ACC112 (cell line): ENCODE measurements at regions not wholly inside any gene's neighbourhood (a gene's known extent, or its start where the extent isn't known, plus 50 kb on each side); places are given as distances from the start of the nearest gene placed in this dataset.

ENCODE experiments used
- H2AFZ ChIP-seq: fragments of 200-600 bp; sonication (generic); one replicate; pipeline ENCODE4 v1.6.0; 2017; ENCODE audit warnings: antibody characterized with exemption, low read length; ENCODE audit not compliant: unreplicated experiment
- H3K27ac ChIP-seq: fragments of 200-600 bp; sonication (generic); 2 replicates; pipeline ENCODE4 v1.5.1; 2014; ENCODE audit warnings: low read depth, mild to moderate bottlenecking, antibody characterized with exemption, low read length, moderate library complexity
- H3K27me3 ChIP-seq: fragments of 200-600 bp; sonication (generic); 2 replicates; pipeline ENCODE4 v1.6.1; 2014; ENCODE audit warnings: mild to moderate bottlenecking, antibody characterized with exemption, low read length, moderate library complexity, mixed read lengths; ENCODE audit not compliant: insufficient read depth
- H3K36me3 ChIP-seq: fragments of 200-600 bp; sonication (generic); 2 replicates; pipeline ENCODE4 v1.6.1; 2016; ENCODE audit warnings: mild to moderate bottlenecking, antibody characterized with exemption, low read length, moderate library complexity, mixed read lengths; ENCODE audit not compliant: insufficient read depth
- H3K4me1 ChIP-seq: fragments of 200-600 bp; sonication (generic); one replicate; pipeline ENCODE4 v1.6.1; 2016; ENCODE audit warnings: low read length, mixed read lengths; ENCODE audit not compliant: insufficient read depth, unreplicated experiment, control insufficient read depth
- H3K4me3 ChIP-seq: fragments of 200-600 bp; sonication (generic); 2 replicates; pipeline ENCODE4 v1.5.1; 2014; ENCODE audit warnings: mild to moderate bottlenecking, low read depth, low read length
- H3K79me2 ChIP-seq: fragments of 200-600 bp; sonication (generic); one replicate; pipeline ENCODE4 v1.6.0; 2016; ENCODE audit warnings: low read length; ENCODE audit not compliant: control insufficient read depth, unreplicated experiment, insufficient read depth

DNA sequence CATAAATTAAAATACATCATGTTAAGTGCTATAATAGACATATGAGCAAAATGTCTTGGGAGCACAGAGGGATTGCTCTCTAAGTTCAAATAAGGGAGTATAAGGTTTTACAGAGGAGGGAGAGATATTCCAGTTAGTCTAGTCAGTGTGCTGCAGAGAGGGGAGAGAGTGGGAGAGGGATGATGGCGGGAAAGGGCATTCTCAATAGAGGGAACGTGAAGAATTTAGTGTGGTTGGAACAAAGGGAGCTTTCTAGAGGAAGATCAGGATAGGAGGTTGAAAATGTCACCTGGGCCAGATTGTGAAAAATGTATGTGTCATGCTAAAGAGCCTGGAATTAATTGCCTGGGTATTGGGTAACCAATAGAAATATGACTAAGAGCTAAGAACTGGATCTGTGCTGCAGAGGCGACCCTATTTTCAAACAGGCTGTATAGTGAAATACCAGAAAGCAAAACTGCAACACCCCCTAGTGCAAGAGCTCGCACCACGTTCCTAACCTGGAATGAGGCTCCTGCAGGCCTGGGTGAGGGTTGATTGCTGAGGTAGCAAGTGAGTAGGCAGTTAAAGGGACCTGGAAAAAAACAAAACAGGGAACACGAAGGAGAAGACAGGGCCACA is 791.8 kb upstream of the C9orf72 start:
- H2AFZ ChIP-seq = no peak overlapping the region
- H3K36me3 ChIP-seq = no peaks in the 10 kb centered on the region
- H3K27me3 ChIP-seq = no peaks in the 10 kb centered on the region
- no peak overlapping the region for H3K4me3 ChIP-seq
- H3K79me2 ChIP-seq = no peaks in the 10 kb centered on the region
- no peaks in the 10 kb centered on the region for H3K4me1 ChIP-seq
- no peak overlapping the region for H3K27ac ChIP-seq

DNA sequence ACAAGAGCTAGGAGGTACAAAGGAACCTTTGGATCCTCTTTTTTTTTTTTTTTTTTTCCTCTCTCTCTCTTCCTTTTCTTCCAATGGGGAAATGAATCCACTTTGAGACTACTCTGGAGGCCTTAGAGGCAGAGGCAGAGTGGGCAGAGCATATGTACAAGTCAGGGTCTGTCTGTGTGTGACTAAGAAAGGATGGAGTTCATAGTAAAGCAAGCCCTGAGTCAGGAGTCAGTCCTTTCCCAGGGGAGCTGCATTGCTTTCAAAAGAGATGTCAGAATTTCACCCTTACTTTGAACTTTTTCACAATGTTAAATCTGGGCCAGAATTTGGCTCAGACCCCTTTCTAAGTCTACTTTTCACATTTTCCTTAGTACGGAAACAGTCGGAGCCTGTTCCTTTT is 792.4 kb upstream of the C9orf72 start:
- Histone ChIP-seq H2AFZ (no peak overlapping the region), H3K27me3 (no peaks in the 10 kb centered on the region)

DNA sequence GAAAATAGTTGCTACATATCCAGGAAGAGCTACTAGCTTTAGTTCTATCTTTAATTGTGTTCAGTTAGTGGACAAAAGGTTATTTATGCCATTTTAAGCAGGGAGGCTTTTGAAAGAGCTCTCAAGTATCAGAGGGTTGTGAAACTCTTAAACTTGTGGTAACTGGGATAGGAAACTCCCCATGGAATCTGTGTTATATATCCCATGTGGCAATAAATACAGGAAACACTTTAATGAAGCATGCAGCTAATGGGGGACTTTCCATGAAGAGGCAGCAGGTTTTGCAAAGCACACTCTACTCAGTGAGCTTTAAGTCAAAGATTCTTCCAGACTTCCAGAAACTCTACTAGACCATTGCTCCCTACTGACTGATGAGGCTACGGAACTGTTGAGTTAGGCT is 805.0 kb upstream of the C9orf72 start:
- Histone ChIP-seq H3K4me3 (no peak overlapping the region), H2AFZ (no peak overlapping the region)

More for the DNA sequence above, 792.4 kb upstream of the C9orf72 start:
- no peaks in the 10 kb centered on the region for H3K79me2 ChIP-seq
- H3K36me3 ChIP-seq = no peaks in the 10 kb centered on the region
- H3K27ac ChIP-seq = no peak overlapping the region
- no peak overlapping the region for H3K4me3 ChIP-seq
- H3K4me1 ChIP-seq = no peaks in the 10 kb centered on the region

DNA sequence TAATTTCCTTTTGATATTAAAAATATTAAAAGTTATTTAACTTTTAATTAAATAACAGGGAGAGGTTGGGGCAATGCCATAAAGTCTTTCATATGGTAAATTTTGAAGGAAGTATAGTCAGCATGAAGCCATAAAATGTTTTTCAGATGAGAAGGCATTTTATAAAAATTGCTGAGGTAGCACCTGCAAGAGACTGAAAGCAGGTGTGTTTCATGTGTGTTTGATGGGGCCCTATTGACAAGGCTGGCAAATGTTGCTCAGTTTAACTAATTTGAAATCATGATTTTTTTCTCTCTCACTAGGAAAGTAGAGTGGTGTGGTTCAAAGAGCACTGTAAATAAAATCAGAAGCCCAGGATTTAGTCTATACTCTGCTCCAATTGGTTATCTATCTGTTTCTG is 805.8 kb upstream of the C9orf72 start:
- Histone ChIP-seq H3K27ac (no peak overlapping the region), H3K4me3 (no peak overlapping the region), H3K79me2 (no peaks in the 10 kb centered on the region), H3K36me3 (no peaks in the 10 kb centered on the region), H2AFZ (no peak overlapping the region), H3K27me3 (no peaks in the 10 kb centered on the region), H3K4me1 (no peaks in the 10 kb centered on the region)

More for the DNA sequence above, 805.0 kb upstream of the C9orf72 start:
- no peaks in the 10 kb centered on the region for H3K79me2 ChIP-seq
- no peaks in the 10 kb centered on the region for H3K27me3 ChIP-seq
- H3K36me3 ChIP-seq = no peaks in the 10 kb centered on the region
- no peak overlapping the region for H3K27ac ChIP-seq
- no peaks in the 10 kb centered on the region for H3K4me1 ChIP-seq

DNA sequence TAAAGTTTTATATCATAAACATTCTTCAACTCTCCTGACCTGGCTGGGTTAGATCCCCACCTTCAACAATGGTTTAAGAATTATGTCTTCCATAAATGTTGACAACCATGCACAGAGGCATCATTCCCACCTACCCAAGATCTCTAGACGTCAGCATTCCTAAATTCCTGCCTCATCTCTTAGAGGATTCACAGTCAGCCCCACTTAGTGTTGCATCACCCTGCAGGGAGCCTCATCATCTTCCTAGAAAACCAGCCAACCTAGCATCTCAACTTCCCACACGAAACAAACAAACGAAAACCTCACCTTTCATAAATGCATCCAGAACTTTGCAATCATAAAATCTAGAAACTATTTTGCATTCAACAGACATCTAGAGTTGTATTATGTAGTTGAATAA is 816.1 kb upstream of the C9orf72 start:
- Histone ChIP-seq H3K27me3 (no peaks in the 10 kb centered on the region), H3K4me1 (no peaks in the 10 kb centered on the region), H3K79me2 (no peaks in the 10 kb centered on the region), H2AFZ (no peak overlapping the region), H3K27ac (no peak overlapping the region), H3K36me3 (no peaks in the 10 kb centered on the region), H3K4me3 (no peak overlapping the region)

DNA sequence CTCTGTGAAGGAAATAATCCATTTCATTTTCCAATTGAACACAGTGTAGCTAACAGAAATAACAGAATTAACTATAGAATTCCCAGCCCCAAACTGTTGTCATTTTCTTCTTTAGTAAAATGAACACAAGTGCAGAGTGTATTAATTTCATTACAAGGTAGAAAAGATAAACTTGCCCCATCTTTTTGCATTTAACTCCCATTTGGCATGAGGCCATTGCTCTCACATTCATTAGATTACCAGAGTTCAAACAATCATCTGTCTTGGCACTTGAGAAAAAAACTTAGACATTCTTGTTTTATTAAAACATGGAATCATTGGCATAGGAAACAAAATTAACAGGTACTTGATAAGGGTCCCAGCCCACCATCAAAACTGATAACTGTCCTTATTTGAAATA is 821.5 kb upstream of the C9orf72 start:
- Histone ChIP-seq H3K79me2 (no peaks in the 10 kb centered on the region), H3K36me3 (no peaks in the 10 kb centered on the region), H3K27me3 (no peaks in the 10 kb centered on the region), H2AFZ (no peak overlapping the region), H3K27ac (no peak overlapping the region), H3K4me3 (no peak overlapping the region), H3K4me1 (no peaks in the 10 kb centered on the region)

DNA sequence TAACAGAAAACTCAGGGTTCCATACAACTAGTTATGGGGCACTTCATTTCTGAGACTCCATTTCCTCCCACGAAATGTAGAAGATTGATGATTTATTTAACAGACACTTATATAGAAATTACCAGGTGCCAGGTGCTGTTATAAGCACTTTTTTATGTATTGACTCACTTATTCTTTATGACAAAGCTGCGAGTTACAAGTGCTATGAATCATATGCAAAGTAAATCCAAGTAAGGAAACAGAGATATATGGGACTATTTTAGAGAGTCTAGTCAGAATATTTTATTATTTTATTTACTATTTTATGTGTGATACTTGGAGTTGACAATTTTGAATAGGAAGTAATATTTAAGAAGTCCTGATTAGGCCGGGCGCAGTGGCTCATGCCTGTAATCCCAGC is 822.8 kb upstream of the C9orf72 start:
- Histone ChIP-seq H3K4me3 (no peak overlapping the region), H2AFZ (no peak overlapping the region), H3K27me3 (no peaks in the 10 kb centered on the region), H3K79me2 (no peaks in the 10 kb centered on the region), H3K27ac (no peak overlapping the region), H3K4me1 (no peaks in the 10 kb centered on the region), H3K36me3 (no peaks in the 10 kb centered on the region)

DNA sequence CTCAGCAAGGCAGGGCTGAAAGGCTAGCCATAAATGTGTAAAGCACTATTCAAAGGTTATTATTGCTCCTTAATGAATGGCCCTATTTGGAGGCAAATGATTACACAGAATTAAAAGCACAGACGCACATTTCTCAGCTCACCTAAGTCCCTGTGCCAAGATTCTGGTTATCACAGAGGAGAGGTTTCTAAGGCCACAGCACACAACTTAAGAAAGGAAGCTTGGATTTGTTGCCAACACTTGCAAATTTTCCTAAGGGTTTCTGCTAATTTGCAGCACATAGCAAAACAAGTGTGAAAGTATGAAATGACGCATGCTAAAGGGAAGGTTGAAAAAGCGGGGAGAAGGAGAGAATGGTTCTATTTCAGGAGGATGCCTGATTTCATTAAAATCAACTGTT is 834.1 kb upstream of the C9orf72 start:
- no peak overlapping the region for H3K27ac ChIP-seq
- no peaks in the 10 kb centered on the region for H3K79me2 ChIP-seq
- no peak overlapping the region for H2AFZ ChIP-seq
- no peaks in the 10 kb centered on the region for H3K36me3 ChIP-seq
- H3K4me1 ChIP-seq = no peaks in the 10 kb centered on the region
- no peaks in the 10 kb centered on the region for H3K27me3 ChIP-seq
- no peak overlapping the region for H3K4me3 ChIP-seq

DNA sequence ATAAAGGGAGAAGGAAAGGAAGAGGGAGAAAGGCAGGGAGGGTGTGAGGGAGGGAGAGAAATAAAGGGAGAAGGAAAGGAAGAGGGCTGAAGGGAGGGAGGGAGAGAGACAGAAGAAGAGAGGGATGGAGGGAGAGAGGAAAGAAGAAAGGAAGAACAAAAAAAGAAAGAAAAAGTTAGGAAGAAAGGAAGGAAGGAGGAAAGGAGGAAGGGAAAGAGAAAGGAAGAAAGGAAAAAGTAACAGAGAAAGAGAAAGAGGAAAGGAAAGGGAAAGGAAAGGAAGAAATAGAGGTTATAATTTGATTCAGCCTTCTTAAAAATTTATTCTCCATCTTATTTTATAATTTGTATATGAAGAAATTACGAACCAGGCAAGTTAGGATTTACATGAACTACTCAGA is 836.6 kb upstream of the C9orf72 start:
- Histone ChIP-seq H3K4me1 (no peaks in the 10 kb centered on the region), H3K27me3 (no peaks in the 10 kb centered on the region), H3K36me3 (no peaks in the 10 kb centered on the region), H3K27ac (no peak overlapping the region), H2AFZ (no peak overlapping the region), H3K4me3 (no peak overlapping the region), H3K79me2 (no peaks in the 10 kb centered on the region)

DNA sequence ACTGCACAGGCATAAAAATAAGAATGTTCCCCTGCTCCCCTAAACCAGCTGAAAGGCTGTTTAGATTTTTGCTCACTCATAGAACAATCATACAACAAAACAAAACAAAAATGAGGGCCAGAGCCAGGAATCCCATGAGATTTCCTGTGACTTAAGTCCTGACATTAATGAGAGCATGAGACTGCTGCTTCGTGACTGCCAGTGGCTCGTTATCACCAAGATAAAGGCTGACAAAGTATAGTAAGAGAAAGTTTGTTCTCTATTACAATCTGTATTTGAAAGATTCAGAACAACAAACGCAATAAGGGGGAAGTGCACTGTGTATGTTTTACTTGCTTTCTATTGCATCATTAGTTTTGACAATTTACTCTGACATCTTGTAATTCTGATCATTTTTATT is 837.1 kb upstream of the C9orf72 start:
- Histone ChIP-seq H3K4me1 (no peaks in the 10 kb centered on the region), H3K4me3 (no peak overlapping the region), H2AFZ (no peak overlapping the region), H3K27ac (no peak overlapping the region), H3K27me3 (no peaks in the 10 kb centered on the region), H3K36me3 (no peaks in the 10 kb centered on the region), H3K79me2 (no peaks in the 10 kb centered on the region)

DNA sequence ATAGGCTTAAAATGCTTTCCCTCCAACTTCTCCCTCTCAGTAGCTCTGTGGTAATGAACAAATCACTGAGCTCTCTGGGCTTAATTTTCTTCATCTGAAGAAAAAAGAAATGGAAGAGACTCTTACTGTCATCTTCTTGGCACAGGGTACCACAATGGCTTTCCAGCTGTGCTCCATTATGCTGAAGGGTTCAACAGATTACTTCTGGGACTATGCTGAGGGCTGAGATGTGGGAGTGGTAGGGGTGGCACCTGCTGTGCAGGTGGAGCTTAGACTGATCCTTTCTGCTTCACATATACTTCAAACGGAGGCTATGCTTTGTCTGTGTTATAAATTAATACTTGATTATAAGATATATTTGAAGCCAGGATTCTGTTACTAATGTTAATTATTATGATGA is 840.2 kb upstream of the C9orf72 start:
- no peaks in the 10 kb centered on the region for H3K27me3 ChIP-seq
- no peak overlapping the region for H3K4me3 ChIP-seq
- no peaks in the 10 kb centered on the region for H3K4me1 ChIP-seq
- H2AFZ ChIP-seq = no peak overlapping the region
- H3K27ac ChIP-seq = no peak overlapping the region
- no peaks in the 10 kb centered on the region for H3K36me3 ChIP-seq
- H3K79me2 ChIP-seq = no peaks in the 10 kb centered on the region
